BLaER1 (cell line): ENCODE measurements at regions not wholly inside any gene's neighbourhood (a gene's known extent, or its start where the extent isn't known, plus 50 kb on each side); places are given as distances from the start of the nearest gene placed in this dataset.

Experiments
- H3K27ac ChIP-seq: shearing (Covaris generic); formaldehyde crosslinking; 2 replicates; pipeline ENCODE4 v1.8.1; 2022
- H3K27me3 ChIP-seq: shearing (Covaris generic); formaldehyde crosslinking; 2 replicates; pipeline ENCODE4 v1.8.1; 2022
- H3K36me3 ChIP-seq: shearing (Covaris generic); formaldehyde crosslinking; 2 replicates; pipeline ENCODE4 v1.8.1; 2022
- H3K4me1 ChIP-seq: shearing (Covaris generic); formaldehyde crosslinking; 2 replicates; pipeline ENCODE4 v1.8.1; 2022
- H3K4me2 ChIP-seq: shearing (Covaris generic); formaldehyde crosslinking; 2 replicates; pipeline ENCODE4 v1.8.1; 2022
- H3K4me3 ChIP-seq: shearing (Covaris generic); formaldehyde crosslinking; 2 replicates; pipeline ENCODE4 v1.8.1; 2022
- H3K9ac ChIP-seq: shearing (Covaris generic); formaldehyde crosslinking; 2 replicates; pipeline ENCODE4 v1.8.1; 2022
- H3K9me3 ChIP-seq: shearing (Covaris generic); formaldehyde crosslinking; 2 replicates; pipeline ENCODE4 v1.8.1; 2022
- H4K20me1 ChIP-seq: shearing (Covaris generic); formaldehyde crosslinking; 2 replicates; pipeline ENCODE4 v1.8.1; 2022
- Cebpa-rat ChIP-seq: shearing (Covaris generic); IDR thresholded peaks from 2 replicates; pipeline ENCODE4 v1.8.1; 2022

DNA sequence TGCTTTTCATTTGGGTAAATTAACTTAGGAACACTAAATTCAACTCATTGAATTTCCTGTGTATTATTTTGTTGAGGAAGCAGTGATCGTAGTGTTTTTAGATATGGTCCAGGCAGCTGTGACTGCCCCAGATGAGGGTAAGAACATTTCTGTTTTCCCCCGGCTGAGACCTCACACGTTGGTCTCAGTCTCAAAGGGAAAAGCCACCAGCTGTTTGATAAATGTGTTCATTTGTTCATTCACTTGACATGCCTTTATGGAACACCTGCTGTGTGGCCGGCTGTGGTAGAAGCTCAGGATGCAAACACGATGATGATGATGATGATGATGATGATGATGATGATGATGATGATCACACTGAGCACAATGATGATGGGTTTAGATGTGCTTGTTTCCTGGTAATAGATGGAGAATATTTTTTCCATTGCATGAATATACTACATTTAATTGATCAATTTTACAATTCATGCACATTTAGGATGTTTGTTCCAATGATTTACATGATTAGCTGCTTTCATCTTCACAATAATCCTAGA, 125.6 kb upstream of the ZNF32 start:
- TF ChIP-seq Cebpa-rat = no peak
- Histone ChIP-seq H4K20me1 (no peaks in the 10 kb centered on the region), H3K4me2 (peak overlapping the region; percentile 72), H3K27me3 (no peaks in the 10 kb centered on the region), H3K9me3 (0 out of 2 replicates have a peak, but pooled peaks cover 7% of the 10 kb centered on the region), H3K36me3 (no peaks in the 10 kb centered on the region), H3K4me3 (no peak overlapping the region), H3K9ac (no peak overlapping the region; the same call in 1 of the 2 replicates), H3K4me1 (peaks cover 43% of the 10 kb centered on the region), H3K27ac (peak overlapping the region; percentile 64; the same call in 1 of the 2 replicates)

DNA sequence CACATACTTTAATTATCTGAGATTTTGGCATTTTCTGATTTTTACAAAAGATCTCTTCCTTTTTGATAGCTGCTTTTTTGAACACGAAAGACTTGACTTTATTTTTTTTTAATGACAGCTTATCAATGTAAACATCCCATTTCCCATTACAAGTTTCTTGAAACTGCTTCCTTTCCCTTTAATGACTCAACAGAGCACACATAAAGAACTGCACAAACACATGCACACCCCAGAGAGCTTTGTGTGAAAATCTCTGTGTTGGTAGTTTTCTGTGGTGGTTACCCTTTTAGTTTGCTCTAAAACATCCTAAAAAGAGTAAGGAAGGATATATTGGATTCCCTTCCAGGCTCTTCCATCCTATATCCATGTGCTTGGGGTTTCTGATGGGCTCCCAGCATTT, 125.1 kb upstream of the ZNF32 start:
- Histone ChIP-seq H3K4me3 (no peak overlapping the region), H3K9ac (no peak overlapping the region; the same call in 1 of the 2 replicates), H3K4me2 (peak overlapping the region; percentile 72), H3K4me1 (peaks cover 38% of the 10 kb centered on the region), H3K36me3 (no peaks in the 10 kb centered on the region), H3K9me3 (0 out of 2 replicates have a peak, but pooled peaks cover 7% of the 10 kb centered on the region), H4K20me1 (no peaks in the 10 kb centered on the region), H3K27ac (peak overlapping the region; percentile 64; the same call in 1 of the 2 replicates), H3K27me3 (no peaks in the 10 kb centered on the region)
- TF ChIP-seq Cebpa-rat = no peak

DNA sequence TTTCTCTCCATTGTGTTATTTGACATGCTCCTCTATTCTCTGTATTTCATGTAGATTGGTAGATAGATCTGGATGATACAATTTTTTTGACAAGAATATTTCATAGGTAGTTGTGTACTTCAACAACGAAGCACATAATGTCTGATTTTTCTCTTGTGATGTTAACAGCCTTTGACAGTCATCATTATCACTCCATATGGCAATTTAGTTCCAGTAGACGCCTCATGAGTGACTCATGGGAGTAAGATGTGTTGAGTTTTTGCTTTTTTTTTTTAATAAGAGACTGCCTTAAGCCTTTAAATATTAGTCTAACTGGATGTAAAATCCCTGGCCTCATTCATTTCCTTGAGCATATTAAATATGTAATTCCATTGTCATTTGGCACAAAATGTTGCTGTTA, 123.5 kb upstream of the ZNF32 start:
- Histone ChIP-seq H3K9ac (no peak overlapping the region), H3K27me3 (no peaks in the 10 kb centered on the region), H3K36me3 (no peaks in the 10 kb centered on the region), H3K27ac (no peak overlapping the region), H4K20me1 (no peaks in the 10 kb centered on the region), H3K9me3 (0 out of 2 replicates have a peak, but pooled peaks cover 14% of the 10 kb centered on the region), H3K4me2 (no peak overlapping the region), H3K4me1 (peaks cover 31% of the 10 kb centered on the region), H3K4me3 (no peak overlapping the region)
- no peak for TF ChIP-seq Cebpa-rat

DNA sequence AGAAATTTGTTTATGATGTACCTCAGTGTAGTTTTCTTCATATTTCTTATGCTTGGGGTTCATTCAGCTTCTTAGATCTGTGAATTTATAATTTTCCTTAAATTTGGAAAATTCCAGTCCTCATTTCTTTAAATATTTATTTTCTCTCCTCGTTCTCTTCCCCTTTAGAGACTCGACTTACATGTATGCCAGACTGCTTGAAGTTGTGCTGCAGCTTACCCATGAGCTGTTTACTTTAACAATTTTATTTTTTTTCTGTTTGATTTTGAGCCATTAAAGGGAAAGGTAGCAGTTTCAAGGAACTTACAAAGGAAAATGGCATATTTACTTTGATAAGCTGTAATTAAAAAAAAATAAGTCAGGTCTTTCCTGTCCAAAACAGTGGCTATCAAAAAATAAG, 123.0 kb upstream of the ZNF32 start:
- H3K27me3 ChIP-seq = no peaks in the 10 kb centered on the region
- no peaks in the 10 kb centered on the region for H3K36me3 ChIP-seq
- no peak overlapping the region for H3K27ac ChIP-seq
- no peak overlapping the region for H3K4me2 ChIP-seq
- TF ChIP-seq Cebpa-rat = no peak
- H3K4me3 ChIP-seq = no peak overlapping the region
- peaks cover 31% of the 10 kb centered on the region for H3K4me1 ChIP-seq
- 0 out of 2 replicates have a peak, but pooled peaks cover 14% of the 10 kb centered on the region for H3K9me3 ChIP-seq
- H4K20me1 ChIP-seq = no peaks in the 10 kb centered on the region
- H3K9ac ChIP-seq = no peak overlapping the region

DNA sequence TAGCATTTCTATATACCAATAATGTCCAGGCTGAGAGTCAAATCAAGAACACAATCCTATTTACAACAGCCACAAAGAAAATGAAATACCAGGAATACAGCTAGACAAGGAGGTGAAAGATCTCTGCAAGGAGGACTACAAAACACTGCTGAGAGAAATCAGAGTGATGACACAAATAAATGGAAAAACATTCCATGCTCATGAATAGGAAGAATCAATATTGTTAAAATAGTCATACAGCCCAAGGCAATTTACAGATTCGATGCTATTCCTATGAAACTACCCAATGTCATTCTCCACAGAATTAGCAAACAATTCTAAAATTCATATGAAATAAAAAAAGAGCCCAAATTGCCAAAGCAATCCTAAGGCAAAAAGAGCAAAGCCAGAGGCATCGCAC, 116.8 kb upstream of the ZNF32 start:
- Histone ChIP-seq H3K4me3 (no peak overlapping the region), H3K27me3 (no peaks in the 10 kb centered on the region)

DNA sequence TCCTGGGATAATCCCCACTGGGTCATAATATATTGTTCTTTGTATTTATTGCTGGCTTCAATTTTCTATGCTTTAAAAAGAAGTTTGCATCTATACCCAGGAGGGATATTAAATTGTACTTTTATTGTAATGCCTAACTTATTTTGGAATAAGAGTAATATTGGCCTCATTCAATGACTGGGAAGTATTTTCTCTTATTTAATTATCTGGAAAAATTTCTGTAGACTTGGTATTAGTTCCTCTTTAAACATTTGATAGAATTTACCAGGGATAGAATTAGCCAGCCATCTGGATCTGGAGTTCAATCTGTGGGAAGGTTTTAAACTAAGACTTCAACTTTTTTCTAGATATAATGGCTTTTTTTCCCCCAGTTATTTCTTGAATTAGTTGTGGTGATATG, 115.2 kb upstream of the ZNF32 start:
- Histone ChIP-seq H3K4me2 (no peak overlapping the region), H3K9me3 (0 out of 2 replicates have a peak, but pooled peaks cover 9% of the 10 kb centered on the region), H3K9ac (no peak overlapping the region), H3K36me3 (no peaks in the 10 kb centered on the region), H3K4me3 (no peak overlapping the region), H3K4me1 (no peaks in the 10 kb centered on the region), H3K27ac (no peak overlapping the region), H3K27me3 (no peaks in the 10 kb centered on the region), H4K20me1 (no peaks in the 10 kb centered on the region)
- TF ChIP-seq Cebpa-rat = no peak

More for the DNA sequence above, 116.8 kb upstream of the ZNF32 start:
- Histone ChIP-seq H3K9ac (no peak overlapping the region), H3K27ac (no peak overlapping the region), H3K4me2 (no peak overlapping the region), H4K20me1 (no peaks in the 10 kb centered on the region), H3K4me1 (no peaks in the 10 kb centered on the region), H3K36me3 (no peaks in the 10 kb centered on the region), H3K9me3 (0 out of 2 replicates have a peak, but pooled peaks cover 7% of the 10 kb centered on the region)
- TF ChIP-seq Cebpa-rat = no peak

DNA sequence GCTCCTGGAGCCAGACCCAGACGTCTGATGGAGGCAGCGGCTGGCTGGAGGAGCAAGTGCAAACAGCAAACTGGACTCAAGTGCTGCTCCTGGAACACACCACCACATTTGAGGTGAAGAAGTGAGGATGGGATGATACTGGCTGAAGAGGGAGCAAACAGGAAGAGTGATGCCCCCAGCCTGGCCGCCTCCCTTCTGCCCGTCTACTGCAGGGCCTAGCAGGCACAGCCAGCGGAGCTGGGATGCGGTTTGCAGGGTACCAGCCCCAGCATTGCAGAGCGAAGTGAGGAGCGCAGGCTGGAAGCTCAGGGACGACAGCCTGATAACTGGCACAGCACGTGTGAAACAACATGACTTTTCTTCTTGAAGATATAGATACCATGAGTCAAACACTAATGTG, 111.8 kb upstream of the ZNF32 start:
- Histone ChIP-seq H3K4me1 (no peaks in the 10 kb centered on the region), H3K4me3 (no peak overlapping the region), H3K4me2 (no peak overlapping the region), H3K9me3 (0 out of 2 replicates have a peak, but pooled peaks cover 3% of the 10 kb centered on the region), H3K36me3 (no peaks in the 10 kb centered on the region), H3K27me3 (no peaks in the 10 kb centered on the region), H3K9ac (no peak overlapping the region), H3K27ac (no peak overlapping the region), H4K20me1 (no peaks in the 10 kb centered on the region)
- no peak for TF ChIP-seq Cebpa-rat

DNA sequence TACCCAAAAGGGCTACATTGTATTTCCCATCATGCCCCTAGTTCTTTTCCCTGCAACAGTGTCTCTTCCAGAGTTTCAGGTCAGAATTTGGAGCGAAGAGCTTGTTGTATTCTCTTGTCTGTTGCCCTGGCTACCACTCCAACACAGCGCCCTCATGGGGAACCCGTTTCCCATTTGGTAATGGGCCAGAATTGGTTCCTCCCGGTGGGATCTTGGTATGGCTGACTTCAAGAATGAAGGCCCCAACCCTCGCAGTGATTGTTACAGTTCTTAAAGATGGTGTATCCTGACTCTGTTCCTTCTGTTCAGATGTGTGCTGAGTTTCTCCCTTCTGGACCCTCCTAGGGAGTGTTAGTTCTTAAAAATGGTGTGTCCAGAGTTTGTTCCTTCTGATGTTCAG, 110.5 kb upstream of the ZNF32 start:
- Histone ChIP-seq H3K4me3 (no peak overlapping the region), H3K27ac (no peak overlapping the region), H3K9me3 (0 out of 2 replicates have a peak, but pooled peaks cover 3% of the 10 kb centered on the region), H3K9ac (no peak overlapping the region), H4K20me1 (no peaks in the 10 kb centered on the region), H3K4me1 (no peaks in the 10 kb centered on the region), H3K36me3 (no peaks in the 10 kb centered on the region), H3K4me2 (no peak overlapping the region), H3K27me3 (no peaks in the 10 kb centered on the region)
- no peak for TF ChIP-seq Cebpa-rat

DNA sequence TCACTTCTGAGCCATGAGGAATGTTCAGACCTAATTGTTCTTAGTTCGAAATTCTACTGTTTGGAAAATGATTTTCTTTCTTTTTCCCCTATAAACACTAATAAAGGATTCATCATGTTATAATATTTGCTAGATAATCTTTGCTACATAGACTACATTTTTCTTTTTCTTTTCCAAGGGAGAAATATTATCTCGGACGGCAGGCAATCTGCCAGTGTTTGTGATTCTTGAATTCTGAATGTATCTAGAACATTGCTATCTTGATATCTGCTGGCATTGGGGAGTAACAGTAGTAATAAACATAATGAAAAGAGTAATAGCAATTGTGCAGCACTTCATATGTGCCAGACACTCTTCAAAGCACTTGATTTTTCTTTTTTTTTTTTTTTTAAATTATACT, 107.7 kb upstream of the ZNF32 start:
- H3K4me2 ChIP-seq = no peak overlapping the region
- H3K9me3 ChIP-seq = 0 out of 2 replicates have a peak, but pooled peaks cover 3% of the 10 kb centered on the region
- no peaks in the 10 kb centered on the region for H4K20me1 ChIP-seq
- H3K4me1 ChIP-seq = no peaks in the 10 kb centered on the region
- no peaks in the 10 kb centered on the region for H3K27me3 ChIP-seq
- H3K9ac ChIP-seq = no peak overlapping the region
- no peak overlapping the region for H3K4me3 ChIP-seq
- H3K36me3 ChIP-seq = no peaks in the 10 kb centered on the region
- no peak overlapping the region for H3K27ac ChIP-seq
- no peak for TF ChIP-seq Cebpa-rat

DNA sequence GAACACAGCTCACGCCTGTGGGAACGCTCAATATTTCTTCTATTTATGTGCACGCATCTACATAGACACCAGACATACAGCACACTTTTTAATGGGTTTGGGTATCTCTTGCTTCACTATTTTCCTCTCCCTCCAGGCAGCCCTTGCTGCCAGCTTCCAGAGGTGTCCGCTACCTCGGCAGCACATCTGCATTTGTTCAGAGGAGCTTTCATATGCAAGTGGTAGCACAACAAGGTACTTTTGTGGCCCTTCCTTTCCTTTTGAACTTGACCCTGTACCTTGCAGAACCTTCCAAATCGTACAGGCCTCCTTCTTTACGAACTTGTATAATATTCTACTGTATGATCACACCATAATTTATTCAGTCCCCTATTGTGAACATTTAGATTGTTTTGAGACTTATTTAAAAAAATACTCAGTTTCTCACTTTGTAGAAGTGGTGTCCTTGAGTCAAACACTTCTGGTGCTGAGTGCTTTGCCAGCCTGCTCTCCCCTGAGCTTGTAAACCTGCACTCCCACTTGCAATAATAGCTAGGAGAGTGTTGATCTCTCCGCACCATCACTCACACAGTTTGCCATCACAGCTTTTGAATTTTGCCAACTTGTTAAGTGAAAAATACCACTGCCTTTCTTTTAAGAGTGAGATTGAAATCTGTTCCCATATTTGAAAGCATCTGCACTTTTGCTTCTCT, 106.0 kb upstream of the ZNF32 start:
- Histone ChIP-seq H3K9me3 (no peaks in the 10 kb centered on the region), H4K20me1 (no peaks in the 10 kb centered on the region), H3K4me3 (no peak overlapping the region), H3K36me3 (no peaks in the 10 kb centered on the region), H3K4me2 (no peak overlapping the region), H3K27ac (no peak overlapping the region), H3K27me3 (no peaks in the 10 kb centered on the region), H3K9ac (no peak overlapping the region), H3K4me1 (no peaks in the 10 kb centered on the region)
- TF ChIP-seq Cebpa-rat = no peak
